Sciatic nerve (tissue), 2 donors: ENCODE measurements at regions not wholly inside any gene's neighbourhood (a gene's known extent, or its start where the extent isn't known, plus 50 kb on each side); places are given as distances from the start of the nearest gene placed in this dataset.

Experiments
- ATAC-seq: fragments of 200-7000 bp; cut with Tn5 transposase; one replicate; pipeline ENCODE4 v1.9.1; 2020; ENCODE audit warnings: mild to moderate bottlenecking, moderate library complexity
- DNase-seq: peaks from one replicate; pipeline ENCODE4 v3.0.0-alpha.2; 2020; ENCODE audit warnings: low spot score
- intact Hi-C: fragments of 100-400 bp; cut with DNase I; formaldehyde crosslinking; loops from one replicate; pipeline ENCODE4 v1.14.2; 2022
- donor health status: DM: no; HTN: no; CAD: no.
- donor health status: DM: no; HTN: no; CAD: no.

DNA sequence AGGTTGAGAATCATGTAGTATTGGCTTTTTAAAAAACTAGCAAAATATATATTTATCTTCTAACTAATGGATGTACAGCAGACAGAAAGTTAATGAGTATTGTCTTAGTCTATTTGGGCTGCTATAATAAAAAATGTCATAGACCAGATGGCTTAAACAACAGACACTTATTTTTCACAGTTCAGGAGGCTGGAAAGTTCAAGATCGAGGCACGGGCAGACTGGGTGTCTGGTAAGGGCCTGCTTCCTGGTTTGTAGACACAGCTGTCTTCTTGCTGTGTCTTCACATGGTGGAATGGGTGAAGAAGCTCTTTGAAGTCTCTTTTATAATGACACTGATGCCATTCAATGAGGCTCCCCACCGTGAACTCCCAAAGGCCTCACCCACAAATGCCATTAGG, 70.1 kb upstream of the KRR1 start:
- ATAC-seq, result no peak
- no peak for DNase-seq
- intact Hi-C loops, result no loop called here

DNA sequence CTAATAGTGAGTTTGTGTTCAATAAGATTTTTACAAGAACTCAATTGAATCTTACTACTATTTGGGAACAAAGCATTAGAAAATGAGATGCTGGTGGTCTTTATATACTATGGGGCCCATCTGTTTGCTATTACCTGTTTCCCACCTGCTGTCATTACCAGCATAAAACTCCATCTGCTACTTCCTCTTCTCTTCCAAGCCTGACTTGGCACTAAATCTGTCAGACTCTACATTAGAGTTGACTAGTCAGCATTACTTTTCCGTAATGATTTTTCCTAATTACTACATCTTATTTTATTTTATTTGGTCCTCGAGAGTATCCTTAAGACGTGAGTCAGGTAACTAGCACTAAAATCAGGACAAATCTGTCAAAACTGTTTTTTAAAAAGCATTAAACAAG, 68.1 kb upstream of the KRR1 start:
- intact Hi-C loops, result no loop called here
- no peak for DNase-seq
- no peak for ATAC-seq

DNA sequence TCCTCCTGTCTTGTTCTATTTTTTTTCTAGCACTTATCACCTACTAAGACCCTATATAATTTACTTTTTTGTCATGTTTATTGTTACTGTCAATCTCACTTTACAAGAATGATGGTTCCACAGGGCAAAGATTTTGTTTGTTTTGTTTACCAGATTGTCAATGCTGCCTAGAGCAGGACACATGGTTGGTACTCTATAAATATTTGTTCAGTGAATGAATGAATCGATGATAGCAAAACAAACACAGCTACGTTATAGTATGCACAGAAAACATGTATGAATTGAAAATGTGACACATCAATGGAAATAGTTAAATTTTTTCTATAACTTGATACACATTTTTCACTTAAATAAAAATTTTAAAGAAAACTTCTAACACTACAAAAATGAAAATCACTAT, 67.1 kb upstream of the KRR1 start:
- intact Hi-C loops, result no loop called here
- no peak for DNase-seq
- no peak for ATAC-seq

DNA sequence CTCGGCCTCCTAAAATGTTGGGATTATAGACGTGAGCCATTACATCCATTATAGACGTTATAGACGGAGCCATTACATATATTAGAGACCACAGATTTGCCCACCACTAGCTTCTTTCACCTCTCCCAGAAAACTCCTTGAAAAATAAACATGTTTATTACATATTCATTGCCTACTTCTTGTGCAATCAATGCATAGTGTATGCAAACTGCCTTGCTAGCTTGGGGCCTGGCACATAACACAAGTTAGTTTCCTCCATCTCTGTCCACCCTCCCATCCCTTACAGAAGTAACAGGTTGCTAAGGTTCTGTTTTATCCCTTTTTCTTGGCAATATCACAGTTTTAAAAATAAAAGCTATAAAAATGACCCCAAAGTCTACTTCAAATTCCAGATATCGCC, 66.4 kb upstream of the KRR1 start:
- ATAC-seq (no peak), DNase-seq (no peak)
- intact Hi-C loops, result no loop called here

- DNase-seq (no peak), ATAC-seq (no peak)
- intact Hi-C loops, result no loop called here
Observed at GRCh38 chr12:75571656-75572205, 60.3 kb upstream of the KRR1 start.

- intact Hi-C loops, result no loop called here
- no peak for ATAC-seq
- no peak for DNase-seq
Observed at GRCh38 chr12:75571204-75571603, 59.8 kb upstream of the KRR1 start.

DNA sequence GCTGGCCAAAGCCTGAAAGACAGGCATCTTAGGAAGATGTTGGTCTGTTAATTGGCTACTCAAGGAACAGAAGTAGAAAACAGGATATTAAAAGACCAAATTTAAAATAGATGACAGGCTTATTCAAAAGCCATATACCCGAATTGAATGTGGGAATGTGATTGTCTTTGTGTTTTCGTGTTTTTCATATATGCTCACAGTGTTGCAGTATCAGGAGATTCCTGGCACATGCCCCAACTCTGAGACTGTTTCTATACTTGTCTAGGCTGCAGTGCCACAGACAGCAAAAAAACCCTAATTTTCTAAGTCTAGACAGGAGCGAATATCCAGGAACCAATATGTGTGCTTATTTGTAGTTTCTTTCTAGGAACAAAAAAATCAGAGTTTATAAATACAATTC, 57.4 kb upstream of the KRR1 start:
- no peak for DNase-seq
- no peak for ATAC-seq
- intact Hi-C loops, result no loop called here

DNA sequence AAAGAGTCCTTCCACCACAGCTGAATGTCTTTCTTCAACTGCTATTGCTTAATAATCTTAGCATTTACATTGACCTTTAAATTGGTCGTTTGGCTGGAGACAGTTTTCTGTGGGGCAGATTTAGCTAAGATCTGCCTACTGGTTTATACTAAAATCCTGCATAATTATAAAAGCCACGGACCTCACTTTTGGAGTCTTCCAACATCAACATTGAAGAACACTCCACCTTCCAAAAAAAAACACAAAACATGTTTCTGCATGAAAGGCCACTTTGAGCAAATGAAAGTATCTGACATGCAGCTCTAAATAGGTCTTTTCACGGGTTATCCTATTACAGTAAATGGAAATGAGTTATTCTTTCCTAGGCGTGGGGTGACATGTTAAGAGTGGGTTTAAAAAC, 57.0 kb upstream of the KRR1 start:
- ATAC-seq (peak; percentile 48), DNase-seq (no peak)
- intact Hi-C loops, result no loop called here

GRCh38 chr12:75565795-75566194, 54.4 kb upstream of the KRR1 start:
- no peak for DNase-seq
- ATAC-seq, result no peak
- intact Hi-C loops, result no loop called here

GRCh38 chr12:75564852-75565251, 53.4 kb upstream of the KRR1 start:
- ATAC-seq (no peak), DNase-seq (no peak)
- intact Hi-C loops, result no loop called here

- DNase-seq (no peak), ATAC-seq (no peak)
- intact Hi-C loops, result no loop called here
Observed at GRCh38 chr12:75564398-75564797, 53.0 kb upstream of the KRR1 start.

- intact Hi-C loops, result no loop called here
- no peak for DNase-seq
- ATAC-seq, result no peak
Observed at GRCh38 chr12:75563351-75563750, 51.9 kb upstream of the KRR1 start.

GRCh38 chr12:75561921-75562320, 50.5 kb upstream of the KRR1 start:
- ATAC-seq (peak; percentile 29), DNase-seq (no peak)
- intact Hi-C loops, result no loop called here
